HG03097 (cell line): ENCODE measurements at regions not wholly inside any gene's neighbourhood (a gene's known extent, or its start where the extent isn't known, plus 50 kb on each side); places are given as distances from the start of the nearest gene placed in this dataset.

ENCODE experiments used
- ATAC-seq: cut with Tn5 transposase; IDR thresholded peaks from one replicate; pipeline ENCODE4 v1.9.1; 2021; ENCODE audit not compliant: unreplicated experiment, low FRiP score

- ATAC-seq, result no peak
Measured at GRCh38 chr4:96295143-96295741, 455.3 kb downstream of the PDHA2 start.

DNA sequence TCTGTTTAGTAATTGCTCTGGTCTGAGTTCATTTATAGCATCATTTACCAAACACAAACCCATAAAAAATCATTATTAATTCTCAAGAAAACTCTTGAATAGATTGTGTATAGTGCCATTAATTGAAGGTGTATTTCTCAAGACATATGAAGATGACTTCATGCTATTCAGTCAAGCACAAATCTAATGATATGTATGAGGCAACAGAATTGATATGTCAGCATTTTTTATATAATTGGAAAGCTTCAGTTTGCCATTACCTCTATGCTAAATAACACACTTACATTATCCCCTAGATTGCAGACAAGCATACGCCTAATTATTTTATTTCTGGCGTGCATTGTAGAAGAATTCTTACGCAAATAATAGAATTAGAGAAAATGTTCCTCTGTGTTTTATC, 461.8 kb downstream of the PDHA2 start:
- no peak for ATAC-seq

DNA sequence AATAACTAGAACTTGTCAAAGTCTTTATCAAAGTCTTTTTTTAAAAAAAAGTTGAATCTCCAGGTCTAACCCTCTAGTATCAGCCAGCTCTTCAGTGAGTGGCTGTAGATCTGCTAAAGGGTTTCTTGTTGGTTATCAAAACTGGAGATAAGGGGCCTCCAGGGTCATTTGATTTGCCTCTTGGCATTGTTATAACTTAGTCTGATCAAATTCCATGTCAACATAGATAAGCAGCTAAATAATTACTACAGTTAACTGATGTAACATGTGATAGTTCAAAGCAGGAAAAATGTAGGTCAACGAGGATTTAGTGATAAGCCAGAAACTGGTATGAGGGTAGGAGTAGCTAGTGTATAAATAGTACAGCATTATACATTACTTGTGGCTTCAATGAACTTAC, 465.1 kb downstream of the PDHA2 start:
- ATAC-seq, result no peak

- ATAC-seq, result no peak
Measured at GRCh38 chr4:96312046-96312685, 472.3 kb downstream of the PDHA2 start.

DNA sequence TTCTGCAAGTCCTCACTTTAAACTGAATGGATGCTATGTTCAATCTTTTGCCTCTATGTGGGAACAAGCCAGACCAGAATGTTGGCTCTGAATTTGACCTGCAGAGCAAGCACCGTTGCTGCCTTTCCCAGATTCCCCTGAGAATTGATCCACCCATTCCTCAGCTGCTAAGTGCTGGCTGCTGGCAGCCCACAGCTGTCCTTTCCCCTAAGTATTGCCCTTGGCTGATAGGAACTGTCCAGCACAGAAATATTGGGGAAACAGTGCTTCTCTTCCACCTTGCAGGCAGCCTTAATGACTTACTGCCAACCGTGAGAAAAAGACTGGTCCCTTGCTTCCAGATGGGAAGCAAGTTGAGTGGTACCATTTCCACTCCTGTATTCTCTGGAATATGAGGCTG, 475.9 kb downstream of the PDHA2 start:
- no peak for ATAC-seq

- ATAC-seq, result no peak
Measured at GRCh38 chr4:96316776-96317175, 476.9 kb downstream of the PDHA2 start.

DNA sequence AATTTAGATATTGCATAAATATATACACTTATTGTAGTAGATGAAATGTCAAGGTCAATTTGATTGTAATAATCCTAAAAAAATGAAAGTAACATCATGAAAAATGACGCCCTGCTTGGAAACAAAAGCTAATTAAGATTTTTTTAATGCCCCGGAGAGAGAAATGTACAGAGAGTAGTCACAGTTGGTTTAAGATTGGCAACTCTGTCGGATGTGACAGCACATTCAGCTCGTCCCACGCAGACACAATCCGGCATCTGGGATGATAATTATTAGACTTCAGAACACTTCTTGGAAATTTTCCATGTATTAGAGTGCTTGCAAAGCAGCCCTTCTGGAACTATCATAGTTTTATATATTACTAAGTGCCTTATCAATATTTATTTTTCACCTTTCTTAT, 478.0 kb downstream of the PDHA2 start:
- no peak for ATAC-seq

DNA sequence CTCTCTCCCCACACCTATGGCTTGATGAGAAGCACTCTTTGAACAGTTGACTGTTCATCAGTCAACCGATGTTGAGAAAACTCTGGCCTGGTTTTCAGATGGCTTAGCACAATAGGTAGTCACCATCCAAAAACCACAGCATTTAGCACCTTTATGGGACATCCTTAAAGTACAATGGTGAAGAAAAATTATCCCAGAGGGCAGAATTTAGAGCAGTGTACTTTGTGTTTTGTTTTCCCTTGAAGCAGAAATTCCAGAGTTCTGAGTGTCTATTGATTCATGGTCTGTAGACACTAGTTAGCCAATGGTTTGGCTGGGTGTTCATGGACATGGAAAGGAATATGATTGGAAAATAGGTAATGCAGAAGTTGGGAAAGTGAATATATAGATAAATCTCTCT, 487.0 kb downstream of the PDHA2 start:
- ATAC-seq, result no peak

DNA sequence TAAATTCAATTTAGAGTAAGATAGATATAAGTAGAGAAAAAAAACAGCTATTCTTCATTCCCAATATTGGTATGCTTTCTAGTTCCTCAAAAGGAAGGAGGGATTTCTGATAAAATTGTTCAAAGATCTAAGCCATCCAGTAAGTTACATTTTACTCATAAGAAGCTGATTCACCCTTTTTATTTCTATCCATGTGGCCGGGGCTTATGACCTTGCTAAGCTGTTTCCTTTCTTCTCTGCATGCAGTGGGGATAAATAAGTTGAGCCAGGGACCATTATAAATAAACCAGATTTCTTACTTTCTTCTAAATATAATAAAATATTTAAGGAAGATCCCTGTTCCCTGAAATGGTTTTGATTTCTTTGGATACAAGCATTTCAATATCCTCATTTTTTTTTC, 502.3 kb downstream of the PDHA2 start:
- ATAC-seq, result no peak

DNA sequence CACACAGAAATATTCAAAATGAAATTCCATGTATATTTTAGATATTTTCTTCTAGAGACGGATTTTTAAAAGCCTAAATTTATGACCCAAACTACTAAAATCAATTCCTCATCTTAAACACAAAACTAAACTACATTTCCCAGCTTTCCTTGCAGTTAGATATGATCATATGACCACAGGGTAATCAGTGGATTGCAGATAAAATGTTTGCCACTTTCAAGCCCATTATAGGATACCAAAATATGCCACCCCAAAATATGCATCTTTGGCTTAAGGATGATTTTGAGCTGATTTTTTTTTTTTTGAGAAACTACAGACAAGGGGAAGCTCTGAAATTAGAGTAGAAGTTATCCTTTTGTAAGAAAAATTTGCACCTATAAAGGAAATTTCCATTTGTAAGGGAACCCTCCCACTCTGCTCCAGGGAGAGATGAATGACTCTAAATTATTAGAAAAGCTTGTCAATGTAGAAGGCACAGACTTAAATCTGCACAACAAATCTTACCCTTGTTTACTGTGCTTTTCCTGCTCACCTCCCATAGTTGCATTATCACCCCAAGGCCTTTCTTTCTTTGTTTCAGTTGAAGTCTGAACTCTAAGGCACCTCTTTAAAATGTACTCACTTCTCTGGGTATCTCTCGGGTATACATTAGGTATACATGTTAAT, 503.0 kb downstream of the PDHA2 start:
- no peak for ATAC-seq

DNA sequence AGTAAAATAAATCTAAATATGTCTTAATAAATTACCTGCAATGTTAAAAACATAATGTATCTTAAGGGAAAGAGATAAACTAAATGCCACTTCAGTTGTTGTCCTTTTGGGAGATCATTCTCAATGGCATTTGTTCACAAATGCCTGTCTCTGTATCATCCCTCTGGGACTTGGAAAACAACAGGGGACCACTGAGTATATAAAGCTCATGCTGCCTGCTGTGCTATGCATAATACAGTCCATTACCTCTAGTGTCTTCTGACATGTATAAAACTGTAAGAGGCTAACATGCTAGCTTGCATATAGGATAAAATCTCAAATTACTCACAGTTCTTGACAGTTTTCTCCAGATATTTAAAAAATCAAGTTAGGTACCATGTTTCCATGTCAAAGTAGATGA, 503.9 kb downstream of the PDHA2 start:
- no peak for ATAC-seq

DNA sequence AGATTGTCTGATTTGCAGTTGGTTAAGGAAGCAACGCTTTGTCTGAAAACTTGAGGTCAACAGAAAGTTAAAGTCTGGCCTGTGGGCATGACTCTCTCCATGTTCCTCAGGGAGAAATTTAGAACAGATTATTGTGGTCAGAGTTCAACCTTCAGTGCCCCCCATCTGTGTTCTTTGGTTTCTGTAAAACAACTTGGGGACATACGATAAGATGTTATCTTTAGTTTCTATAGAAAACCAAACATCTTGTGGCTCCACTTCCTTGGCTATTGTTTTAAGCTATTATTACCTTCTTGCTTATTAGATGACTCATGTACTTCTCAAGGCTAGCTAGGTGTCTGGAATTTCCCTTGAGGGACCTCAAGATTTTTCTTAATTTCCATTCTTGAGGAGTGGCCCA, 507.7 kb downstream of the PDHA2 start:
- ATAC-seq, result no peak

- no peak for ATAC-seq
Measured at GRCh38 chr4:96352051-96352517, 512.2 kb downstream of the PDHA2 start.

DNA sequence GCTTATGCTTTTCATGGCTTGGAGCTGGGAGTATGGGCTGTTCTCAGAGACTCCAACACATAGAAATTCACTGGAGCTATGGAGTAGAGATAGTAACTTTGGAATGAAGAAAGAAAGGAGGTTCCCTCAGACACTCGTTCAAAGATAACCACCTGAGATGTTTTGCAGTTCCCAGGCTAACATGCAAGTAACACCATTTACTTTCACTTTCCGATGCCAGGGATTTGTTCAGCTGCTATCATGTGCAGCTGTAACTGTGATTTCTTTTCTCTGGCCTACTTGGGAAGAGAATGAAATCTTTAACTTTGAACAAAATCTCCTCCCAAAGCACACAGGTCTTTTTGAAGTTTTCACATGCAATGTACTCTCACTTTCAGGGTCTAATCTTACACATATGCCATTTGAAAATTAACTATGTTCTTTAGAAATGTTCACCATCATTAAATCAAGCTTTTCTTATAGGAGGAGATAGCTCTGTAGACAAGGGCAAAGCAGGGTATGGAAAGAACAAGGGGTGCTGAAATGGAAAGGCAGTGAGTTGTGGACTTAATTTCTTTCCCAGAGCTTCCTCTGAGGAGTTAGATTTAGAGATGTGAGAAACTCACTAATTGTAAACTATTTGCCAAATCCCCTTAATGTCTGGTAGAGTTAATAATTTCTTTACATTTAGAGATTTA, 514.3 kb downstream of the PDHA2 start:
- ATAC-seq, result no peak

DNA sequence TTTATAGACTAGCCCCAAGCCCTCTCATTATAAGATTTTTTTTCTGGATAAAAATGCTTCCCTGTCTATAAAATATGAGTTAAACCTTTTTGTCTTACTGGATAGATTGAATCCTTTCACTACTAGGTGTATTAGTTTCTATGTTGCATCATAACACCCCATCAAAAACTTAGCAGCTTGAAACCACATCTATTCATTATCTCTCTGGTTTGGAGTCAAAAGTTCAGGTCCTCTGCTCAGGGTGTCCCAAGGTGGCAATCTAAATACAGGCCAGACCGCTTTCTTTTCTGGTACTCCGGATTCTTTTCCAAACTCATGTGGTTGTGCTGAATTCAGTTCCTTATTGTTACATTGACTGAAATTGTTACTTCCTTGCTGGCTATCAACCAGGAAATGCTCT, 515.5 kb downstream of the PDHA2 start:
- no peak for ATAC-seq

- no peak for ATAC-seq
Measured at GRCh38 chr4:96356591-96357370, 516.9 kb downstream of the PDHA2 start.

DNA sequence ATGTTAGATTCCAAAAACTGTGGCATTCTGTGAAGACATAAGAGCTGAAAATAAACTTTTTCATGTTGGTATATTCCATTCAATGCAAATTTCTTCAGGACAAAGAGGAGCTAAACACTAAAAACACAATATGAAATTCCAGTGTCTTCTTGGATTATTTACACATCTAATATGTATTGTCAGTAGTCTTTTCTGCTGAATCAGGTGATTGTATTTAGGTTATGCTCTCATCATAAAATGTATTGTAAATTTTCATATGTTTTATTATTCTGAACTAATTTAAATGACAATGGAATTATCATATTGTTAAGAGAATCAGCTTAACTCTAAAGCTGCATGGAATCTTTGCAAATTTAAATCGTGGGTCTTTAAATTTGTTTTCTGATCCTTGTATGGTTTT, 526.7 kb downstream of the PDHA2 start:
- ATAC-seq, result no peak

DNA sequence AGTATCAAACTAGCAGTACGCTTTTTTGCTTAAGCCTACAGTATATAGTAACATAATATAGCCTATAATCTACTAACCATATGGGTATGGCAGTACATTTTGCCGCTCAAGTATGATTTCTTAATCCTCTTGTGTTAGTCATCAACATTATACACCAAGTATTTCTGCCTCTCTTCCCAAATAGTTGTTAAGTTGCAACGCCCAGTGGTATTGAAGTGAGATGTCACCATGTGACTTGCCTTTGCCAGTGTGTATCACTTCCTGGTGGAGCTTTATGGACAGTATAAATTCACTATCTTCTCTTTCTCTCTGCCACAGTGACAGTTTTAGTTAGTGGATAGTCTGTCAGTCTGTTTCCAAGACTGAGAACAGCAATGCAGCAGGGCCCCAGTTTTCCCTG, 535.5 kb downstream of the PDHA2 start:
- no peak for ATAC-seq

GRCh38 chr4:96379524-96379923, 539.6 kb downstream of the PDHA2 start:
- no peak for ATAC-seq

DNA sequence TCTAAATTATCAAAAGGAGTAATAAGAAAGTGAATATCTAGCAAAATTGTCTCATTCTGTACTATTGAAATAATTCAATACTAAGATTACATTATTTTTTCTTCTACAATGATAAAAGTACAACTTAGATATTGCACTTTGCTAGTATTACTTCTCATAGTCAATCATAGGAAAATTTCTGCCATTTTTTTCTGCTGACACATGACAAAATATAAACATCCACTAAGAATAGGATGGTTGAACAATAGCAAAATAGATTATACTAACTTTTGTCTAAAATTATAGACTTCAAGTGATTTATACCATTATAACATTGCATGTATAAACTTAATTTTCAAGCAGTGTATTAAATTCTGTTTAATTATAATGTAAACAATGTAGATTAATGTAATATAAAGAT, 540.2 kb downstream of the PDHA2 start:
- ATAC-seq, result no peak

DNA sequence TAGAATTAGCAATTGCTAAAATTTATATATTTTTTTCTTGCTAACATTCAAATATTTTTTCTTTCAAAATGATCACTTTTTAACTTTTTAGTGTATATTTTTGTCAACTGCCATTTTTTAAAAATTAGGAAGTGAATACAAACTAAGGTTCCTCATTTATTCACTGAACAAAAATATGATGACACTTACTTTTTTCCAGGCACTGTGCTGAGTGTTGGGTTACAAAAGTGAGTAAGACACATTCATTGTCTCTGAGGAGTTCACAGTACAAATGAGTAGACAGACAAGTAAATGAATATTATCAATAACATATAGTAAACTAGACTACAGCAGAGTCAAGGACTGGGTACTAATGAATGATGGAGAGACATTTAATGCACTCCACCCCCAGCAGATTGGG, 543.5 kb downstream of the PDHA2 start:
- ATAC-seq, result no peak
